LNCaP clone FGC (cell line): ENCODE measurements at regions not wholly inside any gene's neighbourhood (a gene's known extent, or its start where the extent isn't known, plus 50 kb on each side); places are given as distances from the start of the nearest gene placed in this dataset.

Source experiments
- DNase-seq: peaks from one replicate; pipeline ENCODE4 v3.0.0-alpha.2; 2011; ENCODE audit warnings: low read depth
- H3K4me3 ChIP-seq: 2 replicates; pipeline ENCODE4 v1.5.1; 2011; ENCODE audit warnings: mild to moderate bottlenecking, low read depth, low read length, control low read depth
- TF ChIP-seq, protein P1 (sequence below): IDR thresholded peaks from 2 replicates; pipeline ENCODE4 v1.5.1; 2012; ENCODE audit warnings: mild to moderate bottlenecking; ENCODE audit not compliant: control insufficient read depth, insufficient read depth; ENCODE audit errors: extremely low read depth

DNA sequence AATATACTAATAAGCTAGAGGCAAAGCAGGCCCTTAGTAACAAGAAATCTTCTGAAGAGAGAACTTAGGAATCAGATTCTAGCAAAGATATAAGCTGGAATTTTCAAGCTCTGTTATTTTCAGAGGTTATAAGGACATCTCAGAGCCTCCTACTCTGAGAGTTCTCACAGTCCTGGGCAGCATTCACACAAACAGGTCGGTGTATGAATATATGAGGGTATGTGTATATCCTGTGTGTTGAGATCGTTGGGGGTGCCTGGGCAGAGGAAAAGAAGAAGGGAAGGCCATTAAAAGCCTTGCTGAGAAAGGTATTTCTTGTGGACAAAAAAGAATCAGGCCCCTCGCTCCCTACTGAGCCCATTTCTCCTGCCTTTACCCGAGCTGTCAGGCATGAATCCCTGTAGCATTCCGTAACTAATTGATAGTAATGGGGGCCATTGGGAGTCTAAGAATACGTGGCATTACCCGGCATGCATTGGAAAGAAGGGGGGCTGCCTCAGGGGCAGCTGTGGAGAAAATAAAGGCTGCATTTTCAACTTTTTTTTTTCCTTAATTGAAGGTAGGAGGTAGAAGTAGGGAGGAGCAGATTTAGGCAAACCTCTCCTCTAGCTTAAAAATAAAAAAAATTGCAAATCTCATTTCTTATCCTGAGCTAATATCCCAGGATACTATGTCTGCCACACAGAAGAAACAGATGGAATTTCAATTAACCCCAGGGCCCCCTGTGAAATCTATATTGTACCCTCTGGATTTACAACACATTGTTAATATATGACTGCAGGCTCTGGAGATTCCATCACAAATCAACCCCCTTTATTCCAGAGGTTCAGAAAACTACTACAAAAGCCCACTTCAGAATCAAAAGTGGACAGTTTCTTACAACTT lies 103.8 kb downstream of the GTPBP8 start:
- H3K4me3 ChIP-seq, result no peak overlapping the region
- TF ChIP-seq, protein P1, sequence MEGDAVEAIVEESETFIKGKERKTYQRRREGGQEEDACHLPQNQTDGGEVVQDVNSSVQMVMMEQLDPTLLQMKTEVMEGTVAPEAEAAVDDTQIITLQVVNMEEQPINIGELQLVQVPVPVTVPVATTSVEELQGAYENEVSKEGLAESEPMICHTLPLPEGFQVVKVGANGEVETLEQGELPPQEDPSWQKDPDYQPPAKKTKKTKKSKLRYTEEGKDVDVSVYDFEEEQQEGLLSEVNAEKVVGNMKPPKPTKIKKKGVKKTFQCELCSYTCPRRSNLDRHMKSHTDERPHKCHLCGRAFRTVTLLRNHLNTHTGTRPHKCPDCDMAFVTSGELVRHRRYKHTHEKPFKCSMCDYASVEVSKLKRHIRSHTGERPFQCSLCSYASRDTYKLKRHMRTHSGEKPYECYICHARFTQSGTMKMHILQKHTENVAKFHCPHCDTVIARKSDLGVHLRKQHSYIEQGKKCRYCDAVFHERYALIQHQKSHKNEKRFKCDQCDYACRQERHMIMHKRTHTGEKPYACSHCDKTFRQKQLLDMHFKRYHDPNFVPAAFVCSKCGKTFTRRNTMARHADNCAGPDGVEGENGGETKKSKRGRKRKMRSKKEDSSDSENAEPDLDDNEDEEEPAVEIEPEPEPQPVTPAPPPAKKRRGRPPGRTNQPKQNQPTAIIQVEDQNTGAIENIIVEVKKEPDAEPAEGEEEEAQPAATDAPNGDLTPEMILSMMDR, result no peak
- no peak for DNase-seq

DNA sequence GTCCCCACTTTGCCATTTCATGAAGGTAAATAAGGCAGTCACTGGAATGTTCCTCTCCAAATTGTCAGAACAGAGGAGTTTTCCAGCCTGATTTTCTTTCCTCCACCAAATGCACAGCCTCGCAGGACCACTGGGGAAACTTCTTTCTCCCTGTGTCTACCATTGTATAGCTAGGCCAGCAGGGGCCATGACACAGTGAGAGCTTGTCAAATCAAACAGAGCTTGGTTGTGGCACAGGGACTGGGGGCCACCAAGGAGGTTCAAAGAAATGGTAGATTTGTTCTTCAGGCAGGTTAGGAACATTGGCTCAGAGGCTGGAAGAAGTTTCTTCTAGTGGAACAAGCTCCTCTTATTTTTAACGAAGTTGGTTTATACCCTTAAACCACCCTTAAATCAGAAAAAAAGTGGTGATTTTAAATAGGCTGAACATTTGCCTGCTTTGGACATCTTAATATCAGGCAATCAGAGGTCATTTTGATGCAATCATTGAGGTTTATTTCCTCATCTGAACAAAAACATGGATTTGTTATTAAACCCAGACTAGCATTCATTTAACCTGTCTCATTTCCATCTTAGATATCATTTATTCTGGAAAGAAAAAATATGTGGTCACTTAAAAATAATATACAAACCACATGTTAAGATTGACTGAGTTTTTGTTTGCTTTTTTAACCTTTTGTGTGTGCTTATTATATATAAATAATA lies 105.6 kb downstream of the GTPBP8 start:
- DNase-seq, result no peak
- TF ChIP-seq, protein P1, result no peak
- H3K4me3 ChIP-seq, result no peak overlapping the region

DNA sequence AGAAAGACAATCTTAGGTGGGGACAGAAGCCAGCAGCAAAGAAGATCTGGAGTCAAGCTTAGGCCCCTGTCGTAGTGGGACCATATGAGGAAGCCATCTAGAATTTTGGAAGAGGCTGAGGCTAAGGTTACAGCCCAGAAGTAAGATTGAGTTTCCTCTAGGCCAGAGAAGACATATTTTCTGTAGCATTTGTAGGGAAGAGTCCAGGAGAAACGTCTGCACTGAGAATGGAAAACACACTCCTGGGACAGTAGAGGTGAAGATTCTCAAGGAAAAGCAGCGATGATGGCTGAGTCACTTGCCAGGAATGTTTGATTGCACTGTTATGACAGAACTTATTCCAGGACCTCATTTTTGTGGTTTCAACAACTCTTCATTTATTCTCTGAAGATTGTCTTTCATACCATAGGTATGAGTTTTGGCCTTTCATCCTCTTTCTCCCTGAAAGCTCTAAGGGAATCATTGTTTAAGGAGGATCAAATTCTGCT lies 107.2 kb downstream of the GTPBP8 start:
- TF ChIP-seq, protein P1, result no peak
- no peak for DNase-seq
- no peak overlapping the region for H3K4me3 ChIP-seq

- no peak for DNase-seq
- TF ChIP-seq, protein P1, result no peak
- H3K4me3 ChIP-seq, result no peak overlapping the region
These were observed 109.3 kb downstream of the GTPBP8 start for GRCh38 chr3:113100063-113100462.

DNA sequence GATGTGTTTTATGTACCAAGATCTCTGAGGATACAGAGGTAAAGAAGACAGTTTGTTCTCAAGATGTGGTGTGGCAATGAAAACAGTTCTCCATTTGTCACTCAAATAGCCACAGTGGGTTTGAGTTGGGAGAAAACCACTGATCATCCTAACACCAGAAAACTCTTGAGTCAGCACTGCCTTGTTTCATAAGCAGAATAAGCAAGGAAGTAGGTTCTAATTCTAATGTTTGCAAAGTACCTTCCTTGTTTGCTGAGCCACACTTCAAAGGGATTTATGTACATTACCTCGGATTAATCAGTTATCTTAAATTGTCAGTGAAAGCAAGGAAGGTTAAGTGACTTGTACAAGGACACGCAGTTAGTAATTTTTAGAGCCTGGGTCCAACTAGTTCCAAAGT lies 107.8 kb upstream of the BOC start:
- peak; percentile 72 for DNase-seq
- TF ChIP-seq, protein P1, result no peak
- H3K4me3 ChIP-seq, result no peak overlapping the region

- no peak for DNase-seq
- TF ChIP-seq, protein P1, result no peak
- H3K4me3 ChIP-seq, result no peak overlapping the region
These were observed 106.8 kb upstream of the BOC start for GRCh38 chr3:113104357-113105092.
